GM20000 (cell line): ENCODE measurements at regions not wholly inside any gene's neighbourhood (a gene's known extent, or its start where the extent isn't known, plus 50 kb on each side); places are given as distances from the start of the nearest gene placed in this dataset.
"Not testable (repeated sequence)": the region's sequence is repeated elsewhere in the genome, so short reads cannot be mapped to it uniquely, and the experiment has no call there.

ENCODE experiments used
- DNase-seq: peaks from one replicate; pipeline ENCODE4 v3.0.0; 2012; ENCODE audit warnings: low spot score
- TF ChIP-seq, protein P1 (sequence below): IDR thresholded peaks from 2 replicates; pipeline ENCODE4 v1.5.1; 2012; ENCODE audit warnings: mild to moderate bottlenecking, control low read depth; ENCODE audit errors: extremely low read depth, missing control alignments

DNA sequence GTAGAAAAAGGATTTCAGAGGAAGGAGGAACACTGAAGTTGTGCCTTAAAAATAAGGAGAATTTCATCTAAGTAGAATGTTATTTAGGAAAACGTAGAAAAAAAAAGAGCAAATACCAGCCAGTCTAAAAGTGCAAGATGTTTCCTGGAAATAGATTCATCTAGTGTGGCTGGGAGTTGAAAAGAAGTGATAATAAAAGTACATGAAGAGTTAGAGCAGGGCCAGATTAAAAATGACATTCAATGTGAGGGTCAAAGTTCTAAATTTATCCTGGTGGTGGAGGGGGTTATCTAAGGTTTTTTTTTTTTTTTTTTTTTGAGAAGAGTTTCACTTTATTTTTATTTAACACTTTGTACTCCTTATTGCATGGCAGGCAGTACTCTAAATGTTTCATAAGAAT, 289.3 kb downstream of the MDFIC start:
- TF ChIP-seq, protein P1, sequence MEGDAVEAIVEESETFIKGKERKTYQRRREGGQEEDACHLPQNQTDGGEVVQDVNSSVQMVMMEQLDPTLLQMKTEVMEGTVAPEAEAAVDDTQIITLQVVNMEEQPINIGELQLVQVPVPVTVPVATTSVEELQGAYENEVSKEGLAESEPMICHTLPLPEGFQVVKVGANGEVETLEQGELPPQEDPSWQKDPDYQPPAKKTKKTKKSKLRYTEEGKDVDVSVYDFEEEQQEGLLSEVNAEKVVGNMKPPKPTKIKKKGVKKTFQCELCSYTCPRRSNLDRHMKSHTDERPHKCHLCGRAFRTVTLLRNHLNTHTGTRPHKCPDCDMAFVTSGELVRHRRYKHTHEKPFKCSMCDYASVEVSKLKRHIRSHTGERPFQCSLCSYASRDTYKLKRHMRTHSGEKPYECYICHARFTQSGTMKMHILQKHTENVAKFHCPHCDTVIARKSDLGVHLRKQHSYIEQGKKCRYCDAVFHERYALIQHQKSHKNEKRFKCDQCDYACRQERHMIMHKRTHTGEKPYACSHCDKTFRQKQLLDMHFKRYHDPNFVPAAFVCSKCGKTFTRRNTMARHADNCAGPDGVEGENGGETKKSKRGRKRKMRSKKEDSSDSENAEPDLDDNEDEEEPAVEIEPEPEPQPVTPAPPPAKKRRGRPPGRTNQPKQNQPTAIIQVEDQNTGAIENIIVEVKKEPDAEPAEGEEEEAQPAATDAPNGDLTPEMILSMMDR = no peak

DNA sequence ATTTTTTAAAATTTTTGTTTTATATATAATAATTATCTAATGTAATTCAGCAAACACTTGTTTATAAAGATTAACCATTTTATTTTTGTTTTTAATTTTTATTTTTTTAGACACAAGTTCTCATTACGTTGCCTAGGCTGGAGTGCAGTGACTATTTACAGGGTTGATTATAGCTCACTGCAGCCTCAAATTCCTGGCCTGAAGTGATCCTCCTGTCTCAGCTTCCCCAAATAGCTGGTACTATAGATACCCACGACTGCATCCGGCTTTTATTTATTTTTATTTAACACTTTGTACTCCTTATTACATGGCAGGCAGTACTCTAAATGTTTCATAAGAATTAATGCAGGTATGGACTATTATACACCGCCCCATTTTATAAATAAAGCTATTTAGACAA, 288.7 kb downstream of the MDFIC start:
- no peak for DNase-seq
- TF ChIP-seq, protein P1 = no peak

More for the DNA sequence above, 289.3 kb downstream of the MDFIC start:
- DNase-seq = no peak

DNA sequence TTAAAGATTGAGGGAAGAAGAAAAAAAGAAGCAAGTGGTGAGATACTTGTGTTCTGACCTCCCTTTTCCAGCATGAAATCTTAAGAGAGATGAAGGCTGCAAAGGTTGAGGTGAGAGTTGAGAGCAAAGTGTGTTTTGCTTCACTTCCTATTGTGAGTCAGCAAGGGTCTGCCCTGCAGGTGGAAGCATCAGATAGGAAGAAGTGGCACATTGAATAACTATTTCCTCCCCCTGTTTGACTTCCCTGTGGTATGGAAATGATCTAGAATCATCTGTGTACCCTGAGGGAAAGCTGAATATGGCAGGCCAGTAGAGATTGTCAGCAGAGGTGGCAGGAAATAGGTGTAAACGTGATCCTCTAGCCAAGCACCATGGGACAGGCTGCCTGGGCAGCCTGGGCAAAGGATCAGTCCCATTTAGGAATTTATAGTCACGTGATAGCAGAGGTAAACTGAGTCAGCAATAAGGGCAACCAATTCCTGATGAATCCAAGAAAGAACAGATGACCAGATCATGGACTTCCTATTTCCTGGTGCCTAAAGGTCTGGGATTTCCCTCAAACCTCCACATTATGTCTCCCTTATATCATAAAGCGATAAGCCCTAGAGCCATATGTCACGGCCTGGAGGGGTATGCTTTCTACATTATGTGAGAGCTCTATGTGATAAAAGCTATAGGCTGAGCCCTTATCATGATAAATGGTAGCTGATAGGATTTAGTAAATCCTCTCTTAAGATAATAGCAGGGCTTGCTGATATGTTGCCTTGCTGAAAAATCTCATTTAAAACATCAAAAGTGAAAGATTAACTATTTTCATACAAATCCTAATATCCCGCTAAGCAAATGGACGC, 287.0 kb downstream of the MDFIC start:
- no peak for DNase-seq
- TF ChIP-seq, protein P1 = no peak

DNA sequence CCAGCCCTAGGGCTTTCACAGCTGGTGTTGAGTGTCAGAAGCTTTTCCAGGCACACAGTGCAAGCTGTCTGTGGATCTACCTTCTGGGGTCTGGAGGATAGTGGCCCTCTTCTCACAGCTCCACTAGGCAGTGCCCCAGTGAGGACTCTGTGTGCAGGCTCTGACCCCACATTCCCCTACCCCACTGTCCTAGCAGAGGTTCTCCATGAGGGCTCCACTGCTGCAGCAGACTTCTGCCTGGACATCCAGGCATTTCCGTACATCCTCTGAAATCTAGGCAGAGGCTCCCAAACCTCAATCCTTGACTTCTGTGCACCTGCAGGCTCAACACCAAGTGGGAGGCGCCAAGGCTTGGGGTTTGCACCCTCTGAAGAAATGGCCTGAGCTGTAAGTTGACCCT, 284.5 kb downstream of the MDFIC start:
- not testable (repeated sequence) for DNase-seq

DNA sequence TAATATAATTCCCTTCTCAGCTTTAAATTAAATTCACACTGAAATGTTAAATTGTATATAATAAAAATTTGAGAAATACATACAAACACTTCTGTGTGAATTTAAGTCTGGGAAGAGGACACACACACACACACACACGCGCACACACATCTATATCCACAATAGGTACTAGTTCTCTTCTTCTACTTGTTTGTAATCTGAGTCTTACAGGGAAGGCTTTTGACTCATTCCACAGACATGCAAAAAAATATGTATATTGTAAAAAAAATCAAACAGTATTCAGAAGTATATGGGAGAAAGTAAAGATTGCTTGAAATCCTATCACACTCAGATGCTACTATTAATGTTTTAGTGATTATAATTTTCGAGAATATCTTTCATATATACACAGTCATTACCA, 276.2 kb downstream of the MDFIC start:
- TF ChIP-seq, protein P1 = no peak
- DNase-seq = no peak

DNA sequence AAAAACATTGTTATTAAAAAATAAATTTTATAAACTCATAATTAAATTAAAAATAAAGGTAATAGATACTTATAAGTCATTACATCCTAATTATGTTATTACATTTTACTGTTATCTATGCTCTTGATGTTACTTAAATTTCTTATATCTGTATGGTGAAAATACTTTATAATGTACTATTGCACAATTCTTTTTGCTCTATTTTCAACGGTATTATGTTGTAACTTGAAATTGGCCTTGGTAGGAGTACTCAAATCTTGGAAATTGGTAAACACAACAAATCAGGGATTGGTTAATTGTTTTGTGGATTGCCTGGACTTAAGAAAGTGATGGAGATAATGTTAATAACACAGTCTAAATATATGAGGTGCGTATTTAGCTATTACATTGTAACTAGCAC, 273.3 kb downstream of the MDFIC start:
- TF ChIP-seq, protein P1 = no peak
- DNase-seq = no peak

DNA sequence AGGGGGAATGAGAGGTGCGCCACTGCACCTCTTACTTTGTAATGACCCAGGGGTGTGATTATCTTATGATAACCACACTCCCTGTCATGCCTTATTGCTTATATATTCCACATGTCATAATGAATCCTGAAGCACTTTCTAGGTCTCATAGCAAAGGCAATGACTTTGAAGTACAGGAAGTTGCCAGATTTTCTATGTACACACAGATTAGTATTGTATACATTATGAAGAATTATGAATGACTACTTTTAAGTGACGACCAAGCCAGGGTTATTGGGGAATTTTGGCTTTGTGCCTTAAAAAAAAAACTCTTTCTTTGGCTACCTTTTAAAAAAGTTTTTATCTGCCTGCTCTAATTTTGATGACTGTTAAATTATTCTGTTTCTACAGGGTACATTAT, 269.6 kb downstream of the MDFIC start:
- no peak for DNase-seq
- TF ChIP-seq, protein P1 = no peak

DNA sequence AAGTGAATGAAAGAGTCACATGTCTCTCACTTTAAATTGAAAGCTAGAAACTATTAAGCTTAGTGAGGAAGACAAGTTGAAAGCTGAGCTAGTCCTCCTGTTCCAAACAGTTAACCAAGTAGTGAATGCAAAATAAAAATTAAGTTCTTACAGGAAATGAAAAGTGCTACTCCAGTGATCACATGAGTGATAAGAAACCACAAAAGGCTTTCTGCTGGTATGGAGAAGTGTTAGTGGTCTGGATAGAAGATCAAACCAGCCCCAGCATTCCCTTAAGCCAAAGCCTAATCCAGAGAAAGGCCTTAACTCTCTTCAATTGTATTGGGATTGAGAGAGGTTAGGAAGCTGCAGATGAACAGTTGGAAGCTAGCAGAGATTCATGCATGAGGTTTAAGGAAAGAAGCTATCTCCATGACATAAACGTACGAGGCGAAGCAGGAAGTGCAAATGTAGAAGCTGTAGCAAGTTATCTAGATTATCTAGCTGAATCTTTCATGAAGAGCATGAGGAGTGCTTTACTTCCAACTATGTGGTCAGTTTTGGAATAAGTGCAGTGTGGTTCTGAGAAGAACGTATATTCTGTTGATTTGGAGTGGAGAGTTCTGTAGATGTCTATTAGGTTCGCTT, 261.6 kb downstream of the MDFIC start:
- no peak for DNase-seq
- TF ChIP-seq, protein P1 = no peak
